Epithelial cell of esophagus (primary cell): ENCODE measurements at regions not wholly inside any gene's neighbourhood (a gene's known extent, or its start where the extent isn't known, plus 50 kb on each side); places are given as distances from the start of the nearest gene placed in this dataset.
A peak's percentile ranks its signal among the peaks of the same experiment; 100 is the strongest.

Experiments
- DNase-seq: peaks from one replicate; pipeline ENCODE4 v3.0.0; 2010; ENCODE audit warnings: low read depth
- H3K4me3 ChIP-seq: 2 replicates; pipeline ENCODE4 v1.5.1; 2011; ENCODE audit warnings: mild to moderate bottlenecking, low read length, control low read depth
- CTCF ChIP-seq: IDR thresholded peaks from 2 replicates; pipeline ENCODE4 v1.5.1; 2011; ENCODE audit warnings: low read depth, mild to moderate bottlenecking, low read length, control low read depth, inconsistent platforms; ENCODE audit not compliant: insufficient read depth; ENCODE audit errors: missing control alignments

- no peak overlapping the region for H3K4me3 ChIP-seq
- no peak for TF ChIP-seq CTCF
- DNase-seq = no peak
Measured at GRCh38 chr20:19833395-19833794, 75.3 kb downstream of the RIN2 start.

GRCh38 chr20:19834287-19834686 is 76.2 kb downstream of the RIN2 start:
- H3K4me3 ChIP-seq = no peak overlapping the region
- TF ChIP-seq CTCF = no peak
- no peak for DNase-seq

- no peak for TF ChIP-seq CTCF
- DNase-seq = no peak
- no peak overlapping the region for H3K4me3 ChIP-seq
Measured at GRCh38 chr20:19834783-19835182, 76.7 kb downstream of the RIN2 start.

GRCh38 chr20:19835533-19836222 is 77.6 kb downstream of the RIN2 start:
- no peak overlapping the region for H3K4me3 ChIP-seq
- no peak for DNase-seq
- TF ChIP-seq CTCF = no peak

GRCh38 chr20:19838468-19838867 is 80.4 kb downstream of the RIN2 start:
- peak; percentile 50 for DNase-seq

GRCh38 chr20:19839053-19839452 is 81.0 kb downstream of the RIN2 start:
- no peak for DNase-seq
- no peak overlapping the region for H3K4me3 ChIP-seq
- TF ChIP-seq CTCF = no peak

More at GRCh38 chr20:19838468-19838867, 80.4 kb downstream of the RIN2 start:
- TF ChIP-seq CTCF = no peak
- H3K4me3 ChIP-seq = no peak overlapping the region

GRCh38 chr20:19840111-19840710 is 82.2 kb downstream of the RIN2 start:
- no peak for DNase-seq
- H3K4me3 ChIP-seq = no peak overlapping the region
- no peak for TF ChIP-seq CTCF
